CD14-positive monocyte (primary cell): ENCODE measurements at regions not wholly inside any gene's neighbourhood (a gene's known extent, or its start where the extent isn't known, plus 50 kb on each side); places are given as distances from the start of the nearest gene placed in this dataset.
"Not testable (repeated sequence)": the region's sequence is repeated elsewhere in the genome, so short reads cannot be mapped to it uniquely, and the experiment has no call there.

Source experiments
- DNase-seq, 3 donors: peaks; one replicate each; pipeline ENCODE4 v3.0.0-alpha.2; 2011 to 2022
- H2AFZ ChIP-seq: 2 replicates; pipeline ENCODE4 v1.6.0; 2012; ENCODE audit warnings: mild to moderate bottlenecking, low read depth, low read length, inconsistent platforms; ENCODE audit not compliant: insufficient read depth, poor library complexity, severe bottlenecking
- H3K27ac ChIP-seq, 2 donors: 1 replicate in 1 of 2; 2 replicates in 1 of 2; pipeline ENCODE4 v1.5.1; 2012 to 2013; ENCODE audit warnings: low read length in 2 of 2, control low read depth in 1 of 2, inconsistent platforms in 1 of 2, low read depth in 1 of 2, mild to moderate bottlenecking in 1 of 2
- H3K27me3 ChIP-seq, 2 donors: one replicate each; pipeline versions ENCODE4 v1.6.0 to v1.6.1; 2011 to 2013; ENCODE audit warnings: low read length in 2 of 2; ENCODE audit not compliant: control insufficient read depth in 2 of 2, insufficient read depth in 2 of 2
- H3K36me3 ChIP-seq, 2 donors: replicated peaks in 1 of 2; 1 replicate in 1 of 2; 2 replicates in 1 of 2; pipeline versions ENCODE4 v1.5.1 to v1.6.1; 2012 to 2013; ENCODE audit warnings: low read length in 2 of 2, control low read depth in 1 of 2, inconsistent platforms in 1 of 2, mild to moderate bottlenecking in 1 of 2; ENCODE audit not compliant: insufficient read depth in 2 of 2, control insufficient read depth in 1 of 2
- H3K4me1 ChIP-seq, 2 donors: 1 replicate in 1 of 2; 2 replicates in 1 of 2; pipeline versions ENCODE4 v1.5.1 to v1.6.1; 2012 to 2013; ENCODE audit warnings: low read length in 2 of 2, control low read depth in 1 of 2, inconsistent platforms in 1 of 2, mild to moderate bottlenecking in 1 of 2, moderate library complexity in 1 of 2; ENCODE audit not compliant: insufficient read depth in 2 of 2, control insufficient read depth in 1 of 2
- H3K4me2 ChIP-seq: replicated peaks from 2 replicates; pipeline ENCODE3; 2012; ENCODE audit warnings: low read length, moderate library complexity, mild to moderate bottlenecking; ENCODE audit not compliant: poor library complexity, severe bottlenecking; ENCODE audit errors: extremely low read depth
- H3K4me3 ChIP-seq, 3 experiments: fragments of 200-600 bp in 1 of 3; sonication (generic) in 1 of 3; replicated peaks in 1 of 3; 1 replicate in 2 of 3; 2 replicates in 1 of 3; pipeline ENCODE4 v1.5.1; 2011 to 2013; ENCODE audit warnings: low read length in 3 of 3, mild to moderate bottlenecking in 3 of 3, control low read depth in 2 of 3, low read depth in 2 of 3, inconsistent platforms in 1 of 3, moderate library complexity in 1 of 3
- H3K79me2 ChIP-seq: 2 replicates; pipeline ENCODE4 v1.6.0; 2012; ENCODE audit warnings: mild to moderate bottlenecking, control low read depth, inconsistent platforms, low read length, moderate library complexity; ENCODE audit not compliant: insufficient read depth
- H3K9ac ChIP-seq: 2 replicates; pipeline ENCODE4 v1.6.0; 2017; ENCODE audit warnings: low read length, mild to moderate bottlenecking; ENCODE audit not compliant: insufficient read depth, poor library complexity, severe bottlenecking
- H3K9me3 ChIP-seq, 2 donors: replicated peaks in 1 of 2; 1 replicate in 1 of 2; 2 replicates in 1 of 2; pipeline versions ENCODE4 v1.5.1 to v1.6.1; 2012 to 2013; ENCODE audit warnings: low read length in 2 of 2, control low read depth in 1 of 2; ENCODE audit not compliant: control insufficient read depth in 1 of 2, insufficient read depth in 1 of 2
- H4K20me1 ChIP-seq: 2 replicates; pipeline ENCODE4 v1.6.0; 2012; ENCODE audit warnings: mild to moderate bottlenecking, low read length, control low read depth, moderate library complexity; ENCODE audit not compliant: insufficient read depth
- H3K27ac Mint-ChIP-seq, 7 donors: one replicate each; pipeline ENCODE4 v1.8.0; 2020; ENCODE audit warnings: mild to moderate bottlenecking in 7 of 7, mixed read lengths in 7 of 7, moderate library complexity in 6 of 7, inconsistent platforms in 2 of 7
- H3K27me3 Mint-ChIP-seq, 3 donors: one replicate each; pipeline ENCODE4 v1.8.0; 2021 to 2022; ENCODE audit warnings: low read depth in 3 of 3, mild to moderate bottlenecking in 3 of 3, mixed read lengths in 3 of 3, moderate library complexity in 3 of 3, inconsistent platforms in 1 of 3
- H3K36me3 Mint-ChIP-seq, 2 donors: one replicate each; pipeline ENCODE4 v1.8.0; 2020; ENCODE audit warnings: mixed read lengths in 2 of 2, inconsistent platforms in 1 of 2, mild to moderate bottlenecking in 1 of 2
- H3K4me1 Mint-ChIP-seq: one replicate; pipeline ENCODE4 v1.8.0; 2020; ENCODE audit warnings: mild to moderate bottlenecking, mixed read lengths
- H3K4me3 Mint-ChIP-seq, 2 donors: one replicate each; pipeline ENCODE4 v1.8.0; 2020; ENCODE audit warnings: mild to moderate bottlenecking in 2 of 2, mixed read lengths in 2 of 2, moderate library complexity in 1 of 2
- H3K9me3 Mint-ChIP-seq, 7 donors: one replicate each; pipeline ENCODE4 v1.8.0; 2020 to 2022; ENCODE audit warnings: mixed read lengths in 7 of 7, mild to moderate bottlenecking in 6 of 7, moderate library complexity in 6 of 7, inconsistent platforms in 2 of 7
- WGBS: methylation state at CpG from one replicate; pipeline ENCODE4 v1.1.5; 2013; ENCODE audit warnings: missing lambda C conversion rate; ENCODE audit not compliant: insufficient coverage; 5-methylcytosine and 5-hydroxymethylcytosine counted together
- intact Hi-C, 2 donors: fragments of 100-400 bp; cut with micrococcal nuclease; formaldehyde crosslinking; loops; one replicate each; pipeline versions ENCODE4 v1.15.0 to v1.15.1; 2023
- TF ChIP-seq, protein P1 (sequence below): fragments of 200-600 bp; IDR thresholded peaks from one replicate; pipeline ENCODE4 v1.8.0; 2022; ENCODE audit warnings: antibody characterized with exemption, mild to moderate bottlenecking

DNA sequence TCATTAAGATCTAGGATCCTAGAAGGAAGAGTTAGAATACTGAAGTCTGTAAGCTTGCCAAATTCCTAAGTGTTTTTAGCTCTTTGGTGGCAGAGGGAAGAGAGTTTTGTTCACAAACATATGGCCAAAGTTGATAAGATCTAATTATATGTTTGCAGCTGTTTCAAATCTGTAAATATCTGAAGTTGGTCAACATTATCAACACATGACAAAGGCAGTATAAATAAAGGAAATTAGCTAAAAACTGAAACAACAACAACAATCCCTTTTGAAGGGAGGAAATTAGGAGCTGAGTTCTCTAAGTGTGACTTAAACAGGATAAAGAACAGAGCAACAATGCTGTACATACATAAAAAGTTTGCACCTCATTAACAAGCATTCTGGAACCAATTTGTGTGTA, 208.7 kb downstream of the KCNJ2 start:
- H3K27ac ChIP-seq: no peak overlapping the region
- no peaks in the 10 kb centered on the region for H3K9me3 ChIP-seq
- no peaks in the 10 kb centered on the region for H3K27me3 ChIP-seq
- DNase-seq: no peak
- Mint-ChIP-seq H3K4me1 (peaks cover 23% of the 10 kb centered on the region), H3K27me3 (peaks cover 0 to 2% (median 0%) of the 10 kb centered on the region in 3 donors), H3K9me3 (peaks cover 0 to 3% (median 2%) of the 10 kb centered on the region in 7 donors), H3K36me3 (no peaks in the 10 kb centered on the region), H3K27ac (no peak overlapping the region), H3K4me3 (no peak overlapping the region)
- H2AFZ ChIP-seq: no peak overlapping the region
- no peak overlapping the region for H3K9ac ChIP-seq
- TF ChIP-seq, protein P1, sequence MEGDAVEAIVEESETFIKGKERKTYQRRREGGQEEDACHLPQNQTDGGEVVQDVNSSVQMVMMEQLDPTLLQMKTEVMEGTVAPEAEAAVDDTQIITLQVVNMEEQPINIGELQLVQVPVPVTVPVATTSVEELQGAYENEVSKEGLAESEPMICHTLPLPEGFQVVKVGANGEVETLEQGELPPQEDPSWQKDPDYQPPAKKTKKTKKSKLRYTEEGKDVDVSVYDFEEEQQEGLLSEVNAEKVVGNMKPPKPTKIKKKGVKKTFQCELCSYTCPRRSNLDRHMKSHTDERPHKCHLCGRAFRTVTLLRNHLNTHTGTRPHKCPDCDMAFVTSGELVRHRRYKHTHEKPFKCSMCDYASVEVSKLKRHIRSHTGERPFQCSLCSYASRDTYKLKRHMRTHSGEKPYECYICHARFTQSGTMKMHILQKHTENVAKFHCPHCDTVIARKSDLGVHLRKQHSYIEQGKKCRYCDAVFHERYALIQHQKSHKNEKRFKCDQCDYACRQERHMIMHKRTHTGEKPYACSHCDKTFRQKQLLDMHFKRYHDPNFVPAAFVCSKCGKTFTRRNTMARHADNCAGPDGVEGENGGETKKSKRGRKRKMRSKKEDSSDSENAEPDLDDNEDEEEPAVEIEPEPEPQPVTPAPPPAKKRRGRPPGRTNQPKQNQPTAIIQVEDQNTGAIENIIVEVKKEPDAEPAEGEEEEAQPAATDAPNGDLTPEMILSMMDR: no peak
- H3K4me2 ChIP-seq: no peak overlapping the region
- no peaks in the 10 kb centered on the region for H3K36me3 ChIP-seq
- H4K20me1 ChIP-seq: no peaks in the 10 kb centered on the region
- H3K4me1 ChIP-seq: peaks cover 11 to 24% of the 10 kb centered on the region in 2 donors
- intact Hi-C loops: no loop called here
- H3K4me3 ChIP-seq: no peak overlapping the region
- no peaks in the 10 kb centered on the region for H3K79me2 ChIP-seq

DNA sequence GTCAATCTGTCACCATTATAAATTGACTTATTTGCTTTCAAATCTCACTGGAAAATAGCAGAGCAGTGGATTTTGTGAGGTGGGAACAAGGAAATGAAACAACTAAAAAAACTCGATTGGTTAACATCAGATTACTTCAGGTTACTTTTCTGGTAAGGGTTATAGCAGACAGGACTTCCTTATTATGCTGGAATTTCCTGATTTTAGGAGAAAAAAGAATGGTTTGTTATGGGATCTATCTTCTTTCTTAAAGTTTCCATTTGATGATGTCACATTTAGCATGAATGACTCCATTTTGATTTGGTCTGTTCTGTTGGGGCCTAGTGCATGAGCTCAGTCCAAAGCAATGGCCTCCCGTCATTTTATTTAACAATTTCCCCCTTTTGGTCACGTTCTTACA, 210.6 kb downstream of the KCNJ2 start:
- Histone ChIP-seq H3K4me3 (no peak overlapping the region), H3K27ac (no peak overlapping the region), H3K4me1 (peaks cover 11 to 24% of the 10 kb centered on the region in 2 donors), H3K9ac (no peak overlapping the region), H3K4me2 (no peak overlapping the region), H3K36me3 (no peaks in the 10 kb centered on the region), H2AFZ (no peak overlapping the region), H3K9me3 (no peaks in the 10 kb centered on the region), H3K79me2 (no peaks in the 10 kb centered on the region), H4K20me1 (no peaks in the 10 kb centered on the region), H3K27me3 (no peaks in the 10 kb centered on the region)
- Mint-ChIP-seq H3K27ac (no peak overlapping the region), H3K9me3 (peaks cover 0 to 2% (median 0%) of the 10 kb centered on the region in 7 donors), H3K4me1 (peaks cover 23% of the 10 kb centered on the region), H3K27me3 (peaks cover 0 to 2% (median 0%) of the 10 kb centered on the region in 3 donors), H3K36me3 (no peaks in the 10 kb centered on the region), H3K4me3 (no peak overlapping the region)
- no CpG with 5 or more reads among the region's 3 CpGs for WGBS
- TF ChIP-seq, protein P1: no peak
- intact Hi-C loops: no loop called here
- peak in 1 of 3 donors; percentile 24 for DNase-seq

DNA sequence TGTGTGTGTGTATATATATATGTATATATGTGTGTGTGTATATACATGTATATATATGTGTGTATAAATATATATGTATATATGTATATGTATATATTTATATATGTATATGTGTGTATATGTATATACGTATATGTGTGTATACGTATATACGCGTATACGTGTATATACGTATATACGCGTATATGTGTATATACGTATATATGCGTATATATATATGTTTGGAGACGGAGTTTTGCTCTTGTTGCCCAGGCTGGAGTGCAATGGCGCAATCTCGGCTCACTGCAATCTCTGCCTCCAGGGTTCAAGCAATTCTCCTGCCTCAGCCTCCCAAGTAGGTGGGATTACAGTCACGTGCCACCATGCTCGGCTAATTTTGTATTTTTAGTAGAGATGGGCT, 212.6 kb downstream of the KCNJ2 start:
- H3K4me2 ChIP-seq, H3K27ac ChIP-seq, intact Hi-C loops, DNase-seq, H3K9me3 ChIP-seq, H4K20me1 ChIP-seq, H3K27me3 Mint-ChIP-seq, H3K79me2 ChIP-seq, H3K4me3 Mint-ChIP-seq, H3K4me1 Mint-ChIP-seq, H3K4me1 ChIP-seq, H3K4me3 ChIP-seq, H3K27ac Mint-ChIP-seq, H3K27me3 ChIP-seq, H3K9ac ChIP-seq, H3K9me3 Mint-ChIP-seq, H2AFZ ChIP-seq, H3K36me3 Mint-ChIP-seq, H3K36me3 ChIP-seq: not testable (repeated sequence)
- WGBS: 100% methylated on average over 5 of the region's 15 CpGs
